ENCODE measurements at regions not wholly inside any gene's neighbourhood (a gene's known extent, or its start where the extent isn't known, plus 50 kb on each side); places are given as distances from the start of the nearest gene placed in this dataset.
A peak's percentile ranks its signal among the peaks of the same experiment; 100 is the strongest.

GRCh38 chr1:163531345-163531744 lies 209.6 kb downstream of the NUF2 start:
- no peaks in the 10 kb centered on the region for H3K36me3 ChIP-seq (ENCODE audit: insufficient read depth, low read length)
- H2AFZ ChIP-seq (ENCODE audit: low read length), result no peak overlapping the region
- H3K4me2 ChIP-seq (ENCODE audit: insufficient read depth, low read length), result no peak overlapping the region
- H4K20me1 ChIP-seq (ENCODE audit: insufficient read depth, low read length), result no peaks in the 10 kb centered on the region
- no peak for DNase-seq (ENCODE audit: insufficient read length, low spot score, missing footprints)
- TF ChIP-seq, protein P1, sequence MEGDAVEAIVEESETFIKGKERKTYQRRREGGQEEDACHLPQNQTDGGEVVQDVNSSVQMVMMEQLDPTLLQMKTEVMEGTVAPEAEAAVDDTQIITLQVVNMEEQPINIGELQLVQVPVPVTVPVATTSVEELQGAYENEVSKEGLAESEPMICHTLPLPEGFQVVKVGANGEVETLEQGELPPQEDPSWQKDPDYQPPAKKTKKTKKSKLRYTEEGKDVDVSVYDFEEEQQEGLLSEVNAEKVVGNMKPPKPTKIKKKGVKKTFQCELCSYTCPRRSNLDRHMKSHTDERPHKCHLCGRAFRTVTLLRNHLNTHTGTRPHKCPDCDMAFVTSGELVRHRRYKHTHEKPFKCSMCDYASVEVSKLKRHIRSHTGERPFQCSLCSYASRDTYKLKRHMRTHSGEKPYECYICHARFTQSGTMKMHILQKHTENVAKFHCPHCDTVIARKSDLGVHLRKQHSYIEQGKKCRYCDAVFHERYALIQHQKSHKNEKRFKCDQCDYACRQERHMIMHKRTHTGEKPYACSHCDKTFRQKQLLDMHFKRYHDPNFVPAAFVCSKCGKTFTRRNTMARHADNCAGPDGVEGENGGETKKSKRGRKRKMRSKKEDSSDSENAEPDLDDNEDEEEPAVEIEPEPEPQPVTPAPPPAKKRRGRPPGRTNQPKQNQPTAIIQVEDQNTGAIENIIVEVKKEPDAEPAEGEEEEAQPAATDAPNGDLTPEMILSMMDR (IDR thresholded peaks at IDR 0.05; ENCODE audit: extremely low read depth, low read depth, low read length), result no peak
- no peaks in the 10 kb centered on the region for H3K4me1 ChIP-seq (ENCODE audit: insufficient read depth, low read length)
- H3K79me2 ChIP-seq (ENCODE audit: insufficient read depth, low read length), result no peaks in the 10 kb centered on the region
- H3K27me3 ChIP-seq (ENCODE audit: insufficient read depth, low read length), result no peaks in the 10 kb centered on the region
- H3K27ac ChIP-seq (ENCODE audit: low read depth, low read length), result no peak overlapping the region
- no peaks in the 10 kb centered on the region for H3K9me3 ChIP-seq (ENCODE audit: low read depth, low read length)
- H3K4me3 ChIP-seq (ENCODE audit: insufficient read depth, low read length), result no peak overlapping the region

DNA sequence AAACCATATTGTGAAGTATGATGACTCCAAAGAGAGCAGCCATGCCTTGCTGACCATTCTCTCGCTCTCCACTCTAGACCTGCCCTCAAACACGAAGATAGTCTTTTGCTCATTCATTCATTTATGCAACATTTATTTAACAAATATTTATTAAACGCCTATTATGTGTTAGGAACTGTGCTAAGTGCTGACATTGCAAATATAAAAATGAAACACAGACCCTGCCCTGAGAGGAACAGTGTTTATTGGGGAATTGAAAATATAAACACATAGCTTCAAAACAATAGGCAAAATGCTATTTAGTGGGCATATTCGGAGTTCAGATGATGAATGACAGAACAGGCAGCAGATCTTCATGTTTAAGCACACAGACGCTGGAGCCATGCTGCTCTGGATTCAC lies 213.6 kb downstream of the NUF2 start:
- Histone ChIP-seq H3K27me3 (ENCODE audit: insufficient read depth, low read length) (no peaks in the 10 kb centered on the region), H3K36me3 (ENCODE audit: insufficient read depth, low read length) (no peaks in the 10 kb centered on the region)

GRCh38 chr1:163535807-163536206 lies 214.1 kb downstream of the NUF2 start:
- DNase-seq (ENCODE audit: insufficient read length, low spot score, missing footprints), result no peak
- no peak overlapping the region for H3K4me3 ChIP-seq (ENCODE audit: insufficient read depth, low read length)
- no peak overlapping the region for H2AFZ ChIP-seq (ENCODE audit: low read length)
- no peak overlapping the region for H3K27ac ChIP-seq (ENCODE audit: low read depth, low read length)
- H3K27me3 ChIP-seq (ENCODE audit: insufficient read depth, low read length), result no peaks in the 10 kb centered on the region
- H3K9me3 ChIP-seq (ENCODE audit: low read depth, low read length), result no peaks in the 10 kb centered on the region
- no peaks in the 10 kb centered on the region for H3K36me3 ChIP-seq (ENCODE audit: insufficient read depth, low read length)
- H3K4me2 ChIP-seq (ENCODE audit: insufficient read depth, low read length), result no peak overlapping the region
- H3K79me2 ChIP-seq (ENCODE audit: insufficient read depth, low read length), result no peaks in the 10 kb centered on the region
- TF ChIP-seq, protein P1 (IDR thresholded peaks at IDR 0.05; ENCODE audit: extremely low read depth, low read depth, low read length), result peak; percentile 31
- no peaks in the 10 kb centered on the region for H4K20me1 ChIP-seq (ENCODE audit: insufficient read depth, low read length)
- no peaks in the 10 kb centered on the region for H3K4me1 ChIP-seq (ENCODE audit: insufficient read depth, low read length)

More for the DNA sequence above, 213.6 kb downstream of the NUF2 start:
- Histone ChIP-seq H3K4me2 (ENCODE audit: insufficient read depth, low read length) (no peak overlapping the region), H3K79me2 (ENCODE audit: insufficient read depth, low read length) (no peaks in the 10 kb centered on the region), H3K4me1 (ENCODE audit: insufficient read depth, low read length) (no peaks in the 10 kb centered on the region), H4K20me1 (ENCODE audit: insufficient read depth, low read length) (no peaks in the 10 kb centered on the region), H3K27ac (ENCODE audit: low read depth, low read length) (no peak overlapping the region), H3K9me3 (ENCODE audit: low read depth, low read length) (no peaks in the 10 kb centered on the region), H3K4me3 (ENCODE audit: insufficient read depth, low read length) (no peak overlapping the region), H2AFZ (ENCODE audit: low read length) (no peak overlapping the region)
- DNase-seq (ENCODE audit: insufficient read length, low spot score, missing footprints), result no peak
- TF ChIP-seq, protein P1 (IDR thresholded peaks at IDR 0.05; ENCODE audit: extremely low read depth, low read depth, low read length), result no peak

DNA sequence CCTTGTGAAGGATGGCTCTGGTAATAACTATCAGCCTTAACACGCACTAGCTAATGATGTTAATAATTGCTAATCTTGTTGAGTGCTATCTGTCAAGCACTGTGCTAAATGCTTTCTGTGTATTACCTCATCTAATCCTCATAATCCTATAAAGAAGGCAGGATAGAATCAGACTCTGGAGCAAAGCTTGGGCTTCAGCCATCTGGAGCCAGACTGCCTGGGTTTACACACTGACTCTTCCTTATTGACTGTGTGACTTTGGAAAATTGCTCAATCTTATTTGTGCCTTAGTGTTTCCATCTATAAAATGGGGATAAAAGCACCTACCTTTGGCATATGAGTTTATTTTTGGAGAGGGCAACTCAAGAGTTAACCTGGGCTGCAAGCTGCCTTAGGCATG lies 216.1 kb downstream of the NUF2 start:
- H3K4me1 ChIP-seq (ENCODE audit: insufficient read depth, low read length), result no peaks in the 10 kb centered on the region

More for the DNA sequence above, 216.1 kb downstream of the NUF2 start:
- H3K4me2 ChIP-seq (ENCODE audit: insufficient read depth, low read length), result no peak overlapping the region
- H3K27me3 ChIP-seq (ENCODE audit: insufficient read depth, low read length), result no peaks in the 10 kb centered on the region
- DNase-seq (ENCODE audit: insufficient read length, low spot score, missing footprints), result no peak
- H3K27ac ChIP-seq (ENCODE audit: low read depth, low read length), result no peak overlapping the region
- H4K20me1 ChIP-seq (ENCODE audit: insufficient read depth, low read length), result no peaks in the 10 kb centered on the region
- no peak overlapping the region for H3K4me3 ChIP-seq (ENCODE audit: insufficient read depth, low read length)
- no peaks in the 10 kb centered on the region for H3K9me3 ChIP-seq (ENCODE audit: low read depth, low read length)
- H3K79me2 ChIP-seq (ENCODE audit: insufficient read depth, low read length), result no peaks in the 10 kb centered on the region
- H2AFZ ChIP-seq (ENCODE audit: low read length), result no peak overlapping the region
- H3K36me3 ChIP-seq (ENCODE audit: insufficient read depth, low read length), result no peaks in the 10 kb centered on the region
- TF ChIP-seq, protein P1 (IDR thresholded peaks at IDR 0.05; ENCODE audit: extremely low read depth, low read depth, low read length), result no peak
